ENCODE measurements at regions not wholly inside any gene's neighbourhood (a gene's known extent, or its start where the extent isn't known, plus 50 kb on each side); places are given as distances from the start of the nearest gene placed in this dataset.

DNA sequence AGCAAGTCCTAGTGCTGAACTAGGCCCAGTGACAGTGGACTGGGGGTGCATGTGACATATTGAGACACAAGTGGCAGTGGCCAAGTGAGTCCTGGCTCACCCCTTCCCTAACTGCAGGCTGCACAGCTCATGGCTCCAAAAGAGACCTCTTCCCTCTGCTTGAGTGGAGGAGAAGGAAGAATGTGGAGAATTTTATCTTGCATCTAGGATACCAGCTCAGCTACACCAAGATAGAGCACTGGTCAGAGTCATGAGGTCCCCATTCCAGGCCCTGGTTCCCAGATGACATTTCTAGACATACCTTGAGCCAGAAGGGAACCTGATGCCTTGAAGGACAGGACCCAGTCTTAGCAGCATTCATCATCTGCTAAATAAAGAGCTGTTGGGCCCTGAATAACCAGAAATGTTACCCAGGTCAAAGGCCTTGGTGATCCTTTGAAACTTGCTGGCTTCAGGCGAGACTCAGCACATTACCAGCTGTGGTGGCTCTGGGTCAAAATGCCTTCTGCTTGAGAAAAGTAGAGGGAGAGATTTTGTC lies 114.5 kb downstream of the CDC14C start:
- Histone ChIP-seq H3K27me3 (no peaks in the 10 kb centered on the region), H3K9me3 (no peaks in the 10 kb centered on the region), H3K4me1 (no peaks in the 10 kb centered on the region), H3K36me3 (no peaks in the 10 kb centered on the region), H3K27ac (no peak overlapping the region), H3K4me3 (no peak overlapping the region)
- TF ChIP-seq, protein P1, sequence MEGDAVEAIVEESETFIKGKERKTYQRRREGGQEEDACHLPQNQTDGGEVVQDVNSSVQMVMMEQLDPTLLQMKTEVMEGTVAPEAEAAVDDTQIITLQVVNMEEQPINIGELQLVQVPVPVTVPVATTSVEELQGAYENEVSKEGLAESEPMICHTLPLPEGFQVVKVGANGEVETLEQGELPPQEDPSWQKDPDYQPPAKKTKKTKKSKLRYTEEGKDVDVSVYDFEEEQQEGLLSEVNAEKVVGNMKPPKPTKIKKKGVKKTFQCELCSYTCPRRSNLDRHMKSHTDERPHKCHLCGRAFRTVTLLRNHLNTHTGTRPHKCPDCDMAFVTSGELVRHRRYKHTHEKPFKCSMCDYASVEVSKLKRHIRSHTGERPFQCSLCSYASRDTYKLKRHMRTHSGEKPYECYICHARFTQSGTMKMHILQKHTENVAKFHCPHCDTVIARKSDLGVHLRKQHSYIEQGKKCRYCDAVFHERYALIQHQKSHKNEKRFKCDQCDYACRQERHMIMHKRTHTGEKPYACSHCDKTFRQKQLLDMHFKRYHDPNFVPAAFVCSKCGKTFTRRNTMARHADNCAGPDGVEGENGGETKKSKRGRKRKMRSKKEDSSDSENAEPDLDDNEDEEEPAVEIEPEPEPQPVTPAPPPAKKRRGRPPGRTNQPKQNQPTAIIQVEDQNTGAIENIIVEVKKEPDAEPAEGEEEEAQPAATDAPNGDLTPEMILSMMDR (IDR thresholded peaks at IDR 0.05) = no peak
- TF ChIP-seq EP300 (IDR thresholded peaks at IDR 0.05) (no peak), POLR2A (IDR thresholded peaks at IDR 0.05) (no peak)
- no peak for DNase-seq (ENCODE audit: low spot score in 2 of 2)
- WGBS, 2 donors = 91 to 92% methylated on average over 1 of the region's 1 CpG

DNA sequence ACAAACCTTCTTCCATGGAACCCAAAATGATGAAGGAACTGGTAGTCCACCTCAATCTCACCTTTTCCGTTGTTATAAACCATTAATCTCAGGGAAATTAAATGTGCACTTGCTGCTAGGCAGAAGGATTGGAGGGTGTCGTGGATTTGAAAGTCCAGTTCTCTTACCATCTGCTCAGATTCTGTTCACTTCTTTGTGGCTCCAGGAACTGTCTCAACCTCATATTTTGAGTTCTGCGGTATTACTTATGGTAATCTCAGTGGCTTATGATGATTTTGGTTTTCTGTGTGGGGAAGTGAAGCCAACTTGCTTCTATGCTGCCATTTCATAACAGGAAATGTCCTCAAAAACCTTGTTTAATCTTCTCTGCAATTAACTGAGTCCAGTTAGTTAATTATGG lies 136.4 kb downstream of the CDC14C start:
- Histone ChIP-seq H3K27ac (no peak overlapping the region), H3K27me3 (no peaks in the 10 kb centered on the region), H3K4me3 (no peak overlapping the region), H3K36me3 (no peaks in the 10 kb centered on the region), H3K4me1 (no peaks in the 10 kb centered on the region), H3K9me3 (peaks cover 0 to 5% (median 0%) of the 10 kb centered on the region in 4 donors)
- TF ChIP-seq, protein P1 (IDR thresholded peaks at IDR 0.05) = no peak
- no peak for TF ChIP-seq EP300 (IDR thresholded peaks at IDR 0.05)
- TF ChIP-seq POLR2A (IDR thresholded peaks at IDR 0.05) = no peak
- no peak for DNase-seq (ENCODE audit: low spot score in 2 of 2)
- 93% methylated on average over 3 of the region's 3 CpGs for WGBS, 2 donors

DNA sequence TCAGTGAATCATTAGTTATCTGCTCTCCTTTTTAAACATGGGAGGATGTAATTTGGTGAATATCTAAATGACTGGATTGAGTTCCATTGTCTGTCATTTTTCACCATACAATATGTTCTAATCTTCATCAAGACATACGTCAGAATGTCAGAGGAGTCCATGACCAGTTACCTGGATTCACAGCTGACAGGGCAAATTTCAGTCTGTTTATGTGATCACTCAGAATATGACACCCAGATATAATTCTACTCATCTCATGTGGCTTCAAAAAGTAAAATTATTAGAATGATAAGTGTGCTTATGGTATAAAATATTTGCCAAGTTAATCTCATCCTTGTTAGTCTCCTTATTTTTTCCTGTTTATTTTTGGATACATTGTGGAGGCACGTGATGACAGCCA lies 150.2 kb downstream of the CDC14C start:
- Histone ChIP-seq H3K4me1 (no peaks in the 10 kb centered on the region), H3K27ac (no peak overlapping the region), H3K4me3 (no peak overlapping the region), H3K36me3 (no peaks in the 10 kb centered on the region), H3K27me3 (no peaks in the 10 kb centered on the region), H3K9me3 (no peaks in the 10 kb centered on the region)
- TF ChIP-seq EP300 (IDR thresholded peaks at IDR 0.05) (no peak), POLR2A (IDR thresholded peaks at IDR 0.05) (no peak)
- TF ChIP-seq, protein P1 (IDR thresholded peaks at IDR 0.05) = no peak
- WGBS, 2 donors = 88 to 90% methylated on average over 2 of the region's 2 CpGs
- DNase-seq (ENCODE audit: low spot score in 2 of 2) = no peak

DNA sequence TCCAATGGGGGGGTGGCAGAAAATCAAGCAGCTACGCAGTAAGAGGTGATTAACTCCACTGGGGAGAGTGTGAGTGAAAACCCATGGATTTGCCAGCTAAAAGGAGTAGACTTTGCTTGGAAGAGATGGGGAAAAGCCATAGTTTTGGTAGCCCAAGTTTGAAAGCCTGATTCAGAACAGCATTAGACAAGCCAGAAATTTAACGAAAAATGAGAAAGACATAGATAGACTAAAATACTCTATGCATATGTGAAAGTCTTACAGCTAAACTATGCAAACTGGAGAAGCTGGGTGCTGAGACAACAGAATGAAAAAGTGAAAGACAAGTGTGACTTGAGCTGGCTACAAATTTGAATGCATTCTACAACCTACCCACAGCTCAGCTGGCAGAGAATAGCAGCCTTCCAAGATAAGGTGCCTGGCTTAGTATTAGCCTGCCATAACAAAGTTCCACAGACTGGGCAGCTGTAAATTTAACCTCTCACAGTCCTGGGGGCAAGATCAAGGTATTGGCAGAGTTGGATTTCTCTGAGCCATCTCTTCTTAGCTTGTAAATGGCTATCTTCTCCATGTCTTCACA lies 156.6 kb downstream of the CDC14C start:
- WGBS, 2 donors = 78 to 82% methylated on average over 2 of the region's 2 CpGs

DNA sequence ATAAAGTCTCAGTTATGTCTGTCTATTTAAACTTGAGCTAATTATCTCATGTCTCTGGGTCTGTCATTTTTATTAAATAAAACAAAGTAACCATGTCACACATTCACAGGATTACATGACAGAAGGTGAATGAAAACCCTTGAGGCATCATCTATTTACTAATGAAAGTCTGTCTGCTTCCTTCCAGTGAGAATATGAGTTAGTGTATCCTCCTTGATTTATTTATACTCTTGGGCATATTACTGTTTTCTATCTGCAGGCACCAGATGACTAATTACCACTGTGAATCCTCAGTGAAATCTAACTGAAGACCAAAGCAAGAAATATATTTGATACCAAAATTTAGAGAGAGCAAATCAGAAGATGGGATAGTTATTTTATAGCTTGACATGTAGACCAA lies 163.7 kb downstream of the CDC14C start:
- Histone ChIP-seq H3K27ac (no peak overlapping the region), H3K4me1 (no peaks in the 10 kb centered on the region), H3K4me3 (no peak overlapping the region), H3K27me3 (no peaks in the 10 kb centered on the region), H3K36me3 (no peaks in the 10 kb centered on the region), H3K9me3 (no peaks in the 10 kb centered on the region)
- TF ChIP-seq EP300 (IDR thresholded peaks at IDR 0.05) (no peak), POLR2A (IDR thresholded peaks at IDR 0.05) (no peak)
- TF ChIP-seq, protein P1 (IDR thresholded peaks at IDR 0.05) = no peak
- no peak for DNase-seq (ENCODE audit: low spot score in 2 of 2)

More for the DNA sequence above, 156.6 kb downstream of the CDC14C start:
- Histone ChIP-seq H3K27me3 (no peaks in the 10 kb centered on the region), H3K4me3 (no peak overlapping the region), H3K27ac (no peak overlapping the region), H3K9me3 (no peaks in the 10 kb centered on the region), H3K36me3 (no peaks in the 10 kb centered on the region), H3K4me1 (no peaks in the 10 kb centered on the region)
- DNase-seq (ENCODE audit: low spot score in 2 of 2) = no peak
- TF ChIP-seq POLR2A (IDR thresholded peaks at IDR 0.05) (no peak), EP300 (IDR thresholded peaks at IDR 0.05) (no peak)
- TF ChIP-seq, protein P1 (IDR thresholded peaks at IDR 0.05) = no peak
